Stimulated activated CD4-positive, alpha-beta T cell treated with anti-CD3 and anti-CD28 coated beads, Interleukin-4, amount 100 ng/mL, for 1 hour (primary cell): ENCODE measurements at regions not wholly inside any gene's neighbourhood (a gene's known extent, or its start where the extent isn't known, plus 50 kb on each side); places are given as distances from the start of the nearest gene placed in this dataset.

Source experiments
- DNase-seq: peaks from one replicate; pipeline ENCODE4 v3.0.0-alpha.2; 2020

- no peak for DNase-seq
Measured at GRCh38 chr15:39298271-39298962, 282.5 kb upstream of the THBS1 start.

GRCh38 chr15:39299486-39300267 lies 281.2 kb upstream of the THBS1 start:
- DNase-seq: no peak

- no peak for DNase-seq
Measured at GRCh38 chr15:39300451-39301153, 280.3 kb upstream of the THBS1 start.

GRCh38 chr15:39301589-39301999 lies 279.3 kb upstream of the THBS1 start:
- DNase-seq: no peak

- DNase-seq: no peak
Measured at GRCh38 chr15:39302936-39303335, 277.9 kb upstream of the THBS1 start.

GRCh38 chr15:39304201-39304841 lies 276.6 kb upstream of the THBS1 start:
- no peak for DNase-seq

GRCh38 chr15:39304931-39305728 lies 275.7 kb upstream of the THBS1 start:
- no peak for DNase-seq

GRCh38 chr15:39310633-39311032 lies 270.2 kb upstream of the THBS1 start:
- no peak for DNase-seq

- no peak for DNase-seq
Measured at GRCh38 chr15:39312984-39313383, 267.9 kb upstream of the THBS1 start.

- DNase-seq: no peak
Measured at GRCh38 chr15:39313467-39313866, 267.4 kb upstream of the THBS1 start.

GRCh38 chr15:39313881-39314280 lies 267.0 kb upstream of the THBS1 start:
- DNase-seq: no peak

- no peak for DNase-seq
Measured at GRCh38 chr15:39315206-39315850, 265.6 kb upstream of the THBS1 start.

GRCh38 chr15:39317225-39317624 lies 263.7 kb upstream of the THBS1 start:
- no peak for DNase-seq

GRCh38 chr15:39318231-39318630 lies 262.6 kb upstream of the THBS1 start:
- DNase-seq: no peak

- no peak for DNase-seq
Measured at GRCh38 chr15:39320355-39320754, 260.5 kb upstream of the THBS1 start.

GRCh38 chr15:39320886-39321285 lies 260.0 kb upstream of the THBS1 start:
- DNase-seq: no peak

- DNase-seq: no peak
Measured at GRCh38 chr15:39321977-39322376, 258.9 kb upstream of the THBS1 start.

- DNase-seq: no peak
Measured at GRCh38 chr15:39323157-39323556, 257.7 kb upstream of the THBS1 start.

- no peak for DNase-seq
Measured at GRCh38 chr15:39323706-39324105, 257.2 kb upstream of the THBS1 start.

GRCh38 chr15:39326306-39326975 lies 254.4 kb upstream of the THBS1 start:
- DNase-seq: no peak

- DNase-seq: no peak
Measured at GRCh38 chr15:39327005-39327730, 253.7 kb upstream of the THBS1 start.
